Renal cortical epithelial cell (primary cell): ENCODE measurements at regions not wholly inside any gene's neighbourhood (a gene's known extent, or its start where the extent isn't known, plus 50 kb on each side); places are given as distances from the start of the nearest gene placed in this dataset.
A peak's percentile ranks its signal among the peaks of the same experiment; 100 is the strongest.

Source experiments
- DNase-seq: peaks from one replicate; pipeline ENCODE4 v3.0.0-alpha.2; 2011; ENCODE audit warnings: low read depth

DNA sequence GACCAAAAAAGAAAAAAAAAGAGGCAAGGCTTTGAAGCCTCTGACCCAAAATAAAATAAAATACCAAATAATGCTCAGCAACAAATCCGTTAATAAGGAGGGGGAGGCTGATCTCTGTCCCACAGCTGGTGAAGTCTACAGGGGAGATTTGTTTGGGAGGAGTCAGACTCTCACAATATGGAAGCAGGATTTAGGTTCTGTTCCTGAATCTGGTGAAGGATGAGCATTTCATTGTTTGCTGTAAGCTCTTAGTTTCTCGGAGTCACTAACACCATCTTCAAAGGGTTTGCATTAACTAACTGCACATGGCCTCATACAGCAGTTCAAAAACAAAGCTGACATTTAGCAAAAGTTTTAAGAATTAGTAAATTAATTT lies 339.4 kb upstream of the TNP1 start:
- no peak for DNase-seq

DNA sequence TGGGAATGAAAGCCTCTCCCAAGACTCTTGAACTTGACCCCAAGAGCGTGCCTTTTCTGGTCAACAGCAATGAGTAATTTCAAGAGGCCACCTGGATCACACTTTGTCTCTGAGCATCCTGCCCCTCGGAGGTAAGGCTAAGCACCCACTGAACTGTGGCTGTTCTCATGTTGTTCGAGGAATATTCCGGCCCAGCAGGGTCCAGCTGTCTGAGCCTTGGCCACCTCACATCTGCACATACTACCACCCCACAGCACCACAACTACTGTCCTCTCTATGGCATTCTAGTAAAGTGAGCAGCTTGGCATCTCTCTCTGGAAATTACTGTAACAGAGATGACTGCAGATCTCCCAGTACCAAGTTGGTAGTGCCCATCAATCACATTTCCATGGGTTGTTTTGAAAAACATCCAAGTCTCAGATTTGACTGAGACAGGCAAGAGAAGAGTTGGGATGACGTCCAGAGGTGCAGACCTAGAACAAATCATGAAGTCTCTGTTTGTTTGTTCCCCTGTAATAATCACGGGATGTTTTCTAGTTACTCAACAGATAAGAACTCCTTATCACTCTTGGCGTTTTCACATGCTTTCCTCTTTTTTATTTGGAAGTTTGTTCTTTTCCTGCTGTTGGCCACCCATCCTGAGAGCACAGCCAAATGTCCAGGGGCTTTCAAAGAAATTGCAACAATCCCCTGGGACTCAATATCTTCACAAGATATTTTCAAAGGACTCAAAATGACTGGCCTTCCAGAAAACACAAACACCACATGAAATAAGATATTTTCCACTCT lies 336.0 kb upstream of the TNP1 start:
- DNase-seq = no peak

DNA sequence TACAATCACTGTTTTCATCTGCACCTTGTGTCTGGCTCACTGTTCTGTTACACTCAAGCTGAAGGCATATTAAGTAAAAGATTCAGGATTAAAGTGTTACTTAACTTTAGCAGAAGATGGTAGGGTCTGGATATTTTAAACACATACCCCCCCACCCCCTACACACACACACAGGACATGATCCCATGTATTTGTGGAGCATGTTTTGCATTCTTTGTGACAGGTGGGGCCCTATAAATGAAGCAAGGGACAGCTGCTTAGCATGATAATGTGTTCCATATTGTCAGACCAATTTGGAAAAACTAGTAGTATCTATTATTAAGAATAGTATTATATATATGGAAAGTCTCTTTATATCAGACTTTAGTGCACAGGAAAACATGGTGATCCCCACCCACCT lies 335.2 kb upstream of the TNP1 start:
- no peak for DNase-seq

DNA sequence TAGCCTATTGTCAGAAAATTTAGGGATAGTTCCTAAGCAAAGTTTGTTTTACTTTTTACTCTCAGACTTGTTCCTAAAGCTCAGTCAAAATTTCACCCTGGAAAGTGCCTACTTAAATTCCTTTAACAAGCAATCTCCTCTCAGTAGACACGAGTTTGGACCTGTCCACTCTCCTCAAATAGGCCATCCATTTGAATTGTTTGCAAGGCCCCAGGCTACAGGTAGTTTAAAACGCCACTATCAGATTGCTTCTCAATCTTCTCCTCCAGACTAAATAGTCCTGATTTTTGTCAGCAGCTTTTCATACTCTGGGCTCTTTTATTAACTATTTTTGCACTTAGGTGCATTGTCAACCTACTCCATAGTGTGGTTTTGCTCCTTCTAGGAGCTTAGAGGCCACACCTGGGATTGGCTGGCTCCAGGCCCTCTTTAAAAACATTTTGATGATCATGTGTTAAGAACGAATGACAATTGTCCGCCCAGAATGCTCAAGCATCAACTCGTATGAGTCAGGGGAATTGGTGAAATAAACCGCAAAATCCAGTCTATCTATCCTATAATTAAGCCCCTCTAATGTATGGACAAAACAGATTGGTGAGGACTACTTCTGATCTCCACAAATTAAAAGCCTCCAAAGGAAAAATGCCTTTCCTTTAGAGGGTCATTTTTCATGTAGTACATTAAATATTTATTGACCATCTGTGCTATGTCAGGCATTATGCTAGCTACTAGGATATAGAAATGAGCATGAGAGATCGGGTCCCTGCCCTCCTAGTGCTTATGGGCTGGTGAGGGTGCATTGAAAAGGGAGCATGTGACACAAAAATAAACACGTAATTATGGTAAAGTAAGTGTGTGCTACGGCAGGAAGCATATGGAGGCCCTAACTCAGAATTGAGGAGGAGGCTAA lies 333.8 kb upstream of the TNP1 start:
- no peak for DNase-seq

DNA sequence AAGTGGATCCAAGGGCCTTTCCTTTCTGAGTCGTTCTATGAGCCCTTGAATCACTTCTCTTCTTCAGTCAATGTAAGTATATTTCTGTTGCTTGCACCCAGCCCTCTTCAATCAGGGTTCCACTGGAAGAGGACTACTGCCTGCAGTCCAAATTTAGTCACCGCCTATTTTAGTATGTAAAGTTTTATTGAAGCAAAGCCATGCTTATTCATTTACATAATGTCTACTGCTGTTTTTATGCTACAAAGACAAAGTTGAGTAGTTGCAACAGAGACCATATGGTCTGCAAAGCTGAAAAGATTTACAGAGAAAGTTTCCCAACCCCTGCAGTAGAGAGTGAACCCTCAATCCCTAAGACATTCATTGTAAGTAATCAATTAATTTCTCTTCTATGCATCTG lies 332.5 kb upstream of the TNP1 start:
- no peak for DNase-seq

DNA sequence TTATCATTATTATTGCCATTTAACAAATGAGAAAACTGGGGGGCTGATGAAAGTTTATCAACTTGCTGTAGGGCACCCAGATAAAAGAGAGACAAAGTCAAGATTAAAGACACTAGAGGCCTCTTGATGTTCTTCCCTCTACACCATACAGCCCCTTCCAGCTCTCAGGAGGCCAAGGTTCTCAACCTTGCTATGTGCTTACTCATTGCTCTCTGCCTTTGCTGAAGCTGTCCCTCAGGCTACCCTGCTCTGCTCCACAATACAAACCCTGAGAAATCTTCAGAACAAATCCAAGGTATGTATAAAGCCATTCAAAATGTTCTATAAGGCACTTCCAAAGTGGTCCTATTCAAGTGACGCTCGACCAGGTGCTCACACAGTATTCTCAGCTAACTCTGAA lies 329.9 kb upstream of the TNP1 start:
- DNase-seq = no peak

DNA sequence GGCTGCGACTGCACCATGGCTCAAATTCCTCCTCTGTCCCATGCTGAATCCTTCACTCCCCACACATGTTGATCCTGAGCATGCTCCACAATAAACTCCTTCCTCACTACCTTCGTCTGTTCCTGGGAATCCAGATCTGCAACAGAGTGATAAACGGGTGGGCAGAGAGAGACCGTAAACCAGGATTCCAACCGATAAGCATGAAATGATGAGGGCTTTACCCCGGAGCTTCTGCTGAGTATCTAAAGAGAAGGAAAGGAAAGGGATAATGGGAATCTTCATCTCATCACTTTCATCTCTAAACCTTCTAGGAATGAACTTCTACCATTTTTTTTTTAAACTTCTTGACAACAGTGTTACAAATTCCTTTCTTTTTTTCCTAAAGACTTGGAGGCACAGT lies 329.3 kb upstream of the TNP1 start:
- no peak for DNase-seq

DNA sequence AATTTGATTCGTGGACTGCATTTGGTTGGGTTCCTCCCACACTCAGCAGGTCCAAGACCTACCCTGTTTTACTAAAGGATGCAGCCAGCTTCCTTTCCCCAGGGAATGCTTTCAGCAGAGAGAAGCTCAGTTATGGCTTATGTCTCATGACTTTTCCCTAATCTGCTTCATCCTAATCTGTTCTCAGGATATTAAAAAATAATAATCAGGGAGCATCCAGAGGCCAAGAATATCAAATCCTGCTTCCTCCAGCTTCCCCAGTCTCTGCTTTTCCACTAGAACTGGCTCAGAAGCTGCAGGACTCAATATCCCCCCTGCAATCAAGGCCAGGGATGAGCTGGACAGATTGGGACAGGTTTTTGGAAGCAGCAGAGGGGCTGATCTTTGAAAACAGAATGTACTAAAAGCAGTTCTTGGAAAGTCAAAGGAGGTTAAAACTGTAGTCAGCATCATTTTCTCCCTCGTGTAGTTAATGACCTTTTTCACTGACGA lies 326.9 kb upstream of the TNP1 start:
- DNase-seq = no peak

DNA sequence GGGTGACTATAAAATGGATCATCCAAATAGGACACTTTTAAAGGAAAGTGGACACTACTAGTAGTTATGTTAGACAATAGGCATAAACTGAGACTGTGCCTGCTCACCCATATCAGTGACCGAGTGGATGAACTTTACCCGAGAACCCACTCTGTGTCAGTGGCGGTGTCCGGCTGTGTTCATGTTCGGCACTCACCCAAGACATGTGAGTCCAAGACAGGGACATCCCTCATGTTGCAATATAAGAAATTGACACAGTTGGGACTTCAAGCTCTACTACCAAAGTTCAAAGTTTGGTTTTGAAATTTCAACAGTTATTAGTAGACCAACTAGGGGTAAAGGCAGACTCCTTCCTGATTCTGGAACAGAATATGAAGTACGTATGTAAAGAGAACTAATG lies 326.3 kb upstream of the TNP1 start:
- DNase-seq = no peak

DNA sequence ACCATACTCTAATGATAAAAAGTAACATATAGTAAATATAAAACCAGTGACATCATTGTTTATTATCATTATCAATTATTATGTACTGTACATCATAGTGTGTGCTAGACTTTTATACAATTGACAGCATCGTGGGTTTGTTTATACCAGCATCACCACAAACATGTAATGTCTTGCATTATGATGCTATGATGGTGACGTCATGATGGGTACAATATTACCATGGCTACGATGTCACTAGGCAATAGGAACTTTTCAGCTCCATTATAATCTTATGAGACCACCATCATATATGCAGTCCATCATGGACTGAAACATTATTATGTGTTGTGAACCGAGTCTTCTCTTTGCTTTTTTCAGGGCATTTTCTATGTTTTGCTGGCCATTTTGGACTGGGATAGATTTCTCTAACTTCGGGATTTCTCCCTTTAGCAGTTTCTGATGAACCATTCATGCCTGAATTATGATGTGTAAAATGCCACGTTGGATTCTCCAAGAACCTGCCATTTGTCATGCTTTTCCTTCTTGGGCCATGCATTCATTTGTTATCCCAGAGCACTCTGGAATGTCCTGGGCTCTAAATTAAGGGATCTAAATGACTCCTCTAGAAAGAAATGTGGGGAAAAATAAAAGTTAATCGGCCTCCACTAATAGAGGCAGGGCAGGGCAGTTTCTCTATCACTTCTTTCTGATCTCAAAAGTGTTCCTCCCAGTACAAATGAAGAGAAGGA lies 325.6 kb upstream of the TNP1 start:
- no peak for DNase-seq

DNA sequence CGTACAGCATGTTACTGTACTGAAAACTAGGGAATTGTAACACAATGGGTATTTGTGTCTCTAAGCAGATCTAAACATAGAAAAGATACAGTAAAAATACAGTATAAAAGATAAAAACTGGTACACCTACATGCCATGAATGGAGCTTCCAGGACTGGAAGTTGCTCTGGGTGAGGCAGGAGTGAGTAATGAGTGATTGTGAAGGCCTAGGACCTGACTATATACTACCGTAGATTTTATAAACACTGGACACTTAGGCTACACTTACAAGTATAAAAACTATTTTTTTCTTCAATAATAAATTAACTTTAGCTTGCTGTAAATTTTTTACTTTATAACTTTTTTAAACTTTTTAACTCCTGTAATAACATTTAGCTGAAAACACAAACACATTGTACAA lies 324.4 kb upstream of the TNP1 start:
- DNase-seq = no peak

DNA sequence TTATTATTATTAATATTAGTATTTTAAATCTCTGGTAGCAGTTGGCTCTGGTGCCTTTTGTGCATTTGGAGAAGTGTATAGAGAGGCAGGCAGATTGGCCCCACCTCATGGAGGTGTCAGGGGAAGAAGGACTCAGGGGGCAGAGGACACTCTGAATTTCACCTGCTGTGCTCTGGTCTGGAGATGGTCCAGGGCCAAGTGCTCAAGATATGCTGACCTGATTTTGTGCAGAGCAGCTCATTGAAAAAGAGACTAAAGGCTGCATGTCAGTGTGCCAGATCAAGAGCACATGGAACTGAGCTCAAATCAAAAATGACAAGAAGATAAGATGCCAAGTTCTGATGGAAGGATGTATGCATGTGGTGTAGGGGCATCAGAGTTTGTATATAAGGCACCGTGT lies 323.6 kb upstream of the TNP1 start:
- no peak for DNase-seq

DNA sequence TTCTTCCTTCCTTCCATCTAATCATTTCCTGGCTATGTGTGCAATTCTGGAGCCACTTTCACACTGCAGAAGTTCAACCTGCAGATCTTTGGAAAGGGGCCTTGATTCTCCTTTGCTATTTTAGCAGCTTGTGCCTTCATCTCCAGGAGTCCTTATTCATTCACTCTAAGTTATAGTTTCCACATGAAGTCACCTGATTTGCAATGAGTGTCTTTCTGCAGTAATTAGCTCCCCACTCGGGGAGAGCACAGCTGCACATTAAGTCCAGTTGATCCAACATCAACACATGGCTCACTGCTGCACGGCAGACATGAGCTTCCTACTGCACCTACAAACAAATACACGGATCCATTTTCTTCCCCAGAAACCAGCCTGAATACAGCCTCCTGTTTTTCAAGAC lies 323.1 kb upstream of the TNP1 start:
- no peak for DNase-seq

DNA sequence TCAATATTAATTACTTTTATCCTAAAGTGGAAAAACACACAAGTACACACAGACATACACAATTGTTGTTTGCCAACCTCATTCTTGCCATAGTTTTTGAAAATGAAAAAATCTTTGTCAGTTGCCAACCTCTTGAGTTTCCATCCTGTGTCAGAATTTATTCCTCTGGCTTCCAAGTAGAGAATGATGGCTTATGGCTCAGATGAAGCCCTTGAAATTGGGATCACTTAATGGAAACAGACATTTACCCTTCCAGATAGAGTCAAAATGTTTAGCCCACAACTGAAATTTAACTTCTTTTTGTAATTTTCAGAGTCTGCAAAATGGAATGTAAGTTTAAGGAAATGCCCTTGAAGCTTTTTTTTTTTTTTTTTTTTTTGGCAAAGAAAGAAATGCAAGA lies 321.6 kb upstream of the TNP1 start:
- DNase-seq = no peak

DNA sequence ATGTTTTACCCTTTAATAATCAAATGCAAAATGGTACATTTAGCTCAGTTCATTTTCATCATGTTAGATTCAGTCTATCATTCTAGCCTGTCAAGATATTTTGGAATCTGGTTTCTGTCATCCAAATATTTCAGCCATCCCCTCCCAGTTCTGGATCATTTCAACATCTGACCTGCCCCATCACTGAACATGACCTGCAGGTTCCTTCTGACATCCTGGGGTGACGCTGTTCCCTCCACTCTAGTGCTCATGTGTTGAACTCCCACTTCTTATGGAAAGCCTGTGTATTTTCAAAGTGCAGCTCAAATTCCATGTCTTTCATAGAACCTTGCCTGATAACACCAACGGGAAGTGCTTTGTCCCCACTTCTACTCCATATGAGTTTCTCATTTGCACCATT lies 320.0 kb upstream of the TNP1 start:
- DNase-seq = no peak

DNA sequence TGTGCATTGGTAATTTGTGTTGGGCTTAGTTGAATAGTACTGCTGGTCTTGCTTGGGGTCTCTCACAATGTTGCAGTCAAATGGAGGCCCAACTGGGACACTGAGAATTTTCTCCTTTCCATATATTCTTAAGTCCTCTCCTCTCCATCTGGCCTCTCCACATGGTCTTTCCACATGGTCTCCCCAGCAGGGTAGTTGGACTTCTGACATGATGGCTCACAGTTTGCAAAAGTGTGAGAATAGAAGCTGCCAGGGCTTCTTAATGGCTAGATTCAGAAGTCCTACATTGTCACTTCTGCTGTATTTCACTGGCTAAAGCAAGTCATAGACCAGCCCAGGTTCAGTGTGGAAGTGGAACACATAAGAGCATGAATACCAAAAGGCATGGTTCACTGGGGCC lies 318.5 kb upstream of the TNP1 start:
- no peak for DNase-seq

DNA sequence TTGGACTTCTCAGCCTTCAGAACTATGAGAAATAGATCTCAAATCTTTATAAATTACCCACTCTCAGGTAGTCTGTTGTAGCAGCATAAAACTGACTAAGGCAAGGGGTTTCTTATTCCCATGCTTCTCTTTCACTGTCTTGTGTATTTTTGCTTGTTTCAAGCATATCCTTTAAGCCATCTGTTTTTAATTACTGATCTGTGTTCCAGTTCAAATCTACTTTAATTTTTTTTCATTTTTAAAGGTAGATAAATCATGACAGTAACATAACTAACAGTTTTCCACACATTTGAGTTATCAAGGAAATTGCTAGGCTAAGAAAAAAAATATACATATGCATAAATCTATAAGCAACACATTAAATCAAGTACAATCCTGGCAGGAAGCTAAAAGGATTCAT lies 317.9 kb upstream of the TNP1 start:
- DNase-seq = no peak

DNA sequence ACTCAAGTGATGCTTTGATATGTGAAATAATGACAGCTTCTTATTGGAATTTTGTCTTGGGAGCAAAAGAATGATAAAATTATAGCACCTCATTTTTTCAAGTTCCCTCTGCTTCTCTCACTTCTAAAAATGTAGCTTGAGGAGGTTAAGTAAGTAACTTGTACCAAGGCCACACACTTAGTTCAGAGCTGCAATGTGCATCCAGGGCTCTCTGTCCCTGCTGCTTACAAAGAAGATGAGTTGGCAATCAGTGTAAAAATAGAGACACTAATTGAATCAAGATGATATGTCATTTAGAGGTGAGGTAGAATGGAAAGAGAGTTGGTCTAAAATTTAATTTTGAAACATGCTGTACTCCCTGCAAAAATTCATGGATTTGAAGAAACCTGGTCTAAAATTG lies 312.0 kb upstream of the TNP1 start:
- DNase-seq = no peak

DNA sequence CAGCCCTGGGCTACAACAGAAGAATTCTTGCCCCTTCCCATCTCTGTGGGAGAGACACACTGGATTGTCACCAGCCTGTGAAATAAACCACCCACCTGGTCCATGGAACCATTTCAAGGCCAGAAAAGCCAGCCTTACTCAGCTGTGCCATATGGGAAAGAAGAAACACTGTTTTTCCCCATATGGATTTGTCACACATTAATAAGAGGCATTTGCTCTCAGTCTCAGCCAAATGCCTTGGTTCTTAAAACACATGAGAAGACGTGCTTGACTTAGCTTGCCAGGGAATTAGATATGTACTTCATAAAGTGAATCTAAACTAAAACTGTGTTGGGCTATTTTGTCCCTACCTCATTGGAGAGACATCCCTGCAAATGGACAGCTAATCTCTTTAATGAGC lies 308.6 kb upstream of the TNP1 start:
- DNase-seq = no peak

DNA sequence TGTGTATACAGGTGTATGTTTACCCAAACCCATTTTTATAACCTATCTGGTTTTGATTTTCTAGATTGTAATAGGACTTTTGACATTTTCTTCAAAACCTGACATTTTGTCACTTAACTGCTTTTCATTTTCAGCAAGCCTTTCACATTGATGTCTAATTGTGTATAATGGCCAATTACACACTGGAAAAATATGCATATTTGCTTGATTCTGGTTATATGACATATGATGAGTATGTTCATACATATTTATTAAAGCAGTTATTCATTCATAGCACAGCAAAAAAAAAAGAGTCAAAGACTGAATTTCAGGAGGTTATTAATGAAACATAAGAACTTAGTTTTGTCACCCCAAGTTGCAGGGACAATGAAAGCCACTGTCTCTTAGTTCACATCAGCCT lies 307.7 kb upstream of the TNP1 start:
- DNase-seq = no peak

DNA sequence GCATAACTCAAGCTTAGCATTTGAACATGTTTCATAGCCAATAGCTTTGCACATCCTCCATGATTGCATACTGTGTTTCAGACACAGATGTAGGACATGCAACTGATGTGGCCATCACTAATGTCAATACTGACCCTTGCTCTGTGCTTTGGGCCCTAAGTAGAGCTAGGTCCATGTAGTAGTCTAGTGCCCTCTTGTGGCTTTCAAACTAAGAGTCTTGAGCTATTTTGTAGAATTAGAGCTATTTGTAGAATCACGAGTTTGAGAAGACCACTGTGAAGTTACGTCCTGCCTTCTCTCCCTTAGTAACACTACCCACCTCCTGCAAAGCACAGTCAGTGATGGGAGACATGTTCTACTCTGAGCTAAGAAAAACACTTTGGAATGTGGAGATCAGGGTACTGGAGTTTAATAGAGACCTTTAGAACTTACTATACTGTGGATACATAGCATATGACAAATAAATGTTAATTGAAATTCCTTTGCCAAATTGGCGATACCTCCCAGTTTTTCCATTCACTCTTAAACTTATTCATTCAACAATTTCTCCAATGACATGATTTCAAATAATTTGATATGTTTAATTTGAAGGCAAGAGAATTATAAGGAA lies 306.5 kb upstream of the TNP1 start:
- peak; percentile 78 for DNase-seq

DNA sequence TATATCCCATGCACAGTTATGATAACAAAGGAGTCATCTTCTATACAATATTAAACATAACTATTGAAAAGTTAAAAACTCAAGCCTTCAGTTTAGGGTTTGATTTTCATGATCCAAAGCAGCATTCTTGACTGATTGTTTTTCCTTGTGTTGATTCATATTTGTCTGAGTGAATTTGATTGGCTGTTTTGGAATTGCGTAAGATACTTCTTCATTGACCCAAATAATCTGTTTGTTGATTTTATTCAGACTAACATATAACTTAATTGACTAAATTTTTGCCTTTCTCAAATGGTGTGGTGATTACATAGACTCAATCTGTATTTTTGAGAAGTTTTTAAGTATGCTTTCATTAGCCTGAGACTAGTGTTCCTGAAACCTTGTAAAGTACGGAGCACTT lies 305.7 kb upstream of the TNP1 start:
- DNase-seq = no peak
